ENCODE measurements at regions not wholly inside any gene's neighbourhood (a gene's known extent, or its start where the extent isn't known, plus 50 kb on each side); places are given as distances from the start of the nearest gene placed in this dataset.

- intact Hi-C loops (cut with micrococcal nuclease; ENCODE audit: unreplicated experiment) (no loop called here), in situ Hi-C loops (cut with HindIII; ENCODE audit: extremely low pct_ligation_motif_present, low pct_unique_long_range_greater_than_20kb) (no loop called here)
- no peak for FAIRE-seq
- ChIA-PET CTCF (ENCODE audit: low intra/inter-chr PET ratio, low total read pairs) (no interaction called here), POLR2A (no interaction called here)
- no peak overlapping the region for H2AFZ ChIP-seq (ENCODE audit: low read length)
- BruUV-seq (replicated peaks): no TSS peak
- no peaks in the 10 kb centered on the region for H3K27me3 ChIP-seq (ENCODE audit: control insufficient read depth in 1 of 2, insufficient read depth in 2 of 2, low read length in 2 of 2)
- no peaks in the 10 kb centered on the region for H3K9me3 ChIP-seq (ENCODE audit: low read length)
- TF ChIP-seq CEBPG (CRISPR knock-in tag; IDR thresholded peaks at IDR 0.05) (no peak), MLX (CRISPR knock-in tag; IDR thresholded peaks at IDR 0.05) (no peak)
- 27% methylated on average over 4 of the region's 4 CpGs for WGBS (ENCODE audit: low lambda C conversion rate)
- no peak overlapping the region for H3K27ac ChIP-seq (ENCODE audit: extremely low read length, insufficient read depth, low read length)
- no peak overlapping the region for H3K9ac ChIP-seq (ENCODE audit: insufficient read depth, low read depth, low read length)
- no peak overlapping the region for H3K4me3 ChIP-seq (replicated peaks in 1 of 3; ENCODE audit: insufficient read depth in 1 of 3, low read depth in 2 of 3, low read length in 3 of 3)
- DNase-seq (ENCODE audit: low spot score): no peak
- no peak for ATAC-seq
- H3K4me1 ChIP-seq (ENCODE audit: insufficient read depth, low read length): no peaks in the 10 kb centered on the region
- H3K4me2 ChIP-seq (ENCODE audit: low read depth, low read length): no peak overlapping the region
- H4K20me1 ChIP-seq (ENCODE audit: insufficient read depth, low read length): no peaks in the 10 kb centered on the region
- no peaks in the 10 kb centered on the region for H3K36me3 ChIP-seq (replicated peaks in 1 of 2; ENCODE audit: control insufficient read depth in 1 of 2, insufficient read depth in 2 of 2, low read length in 2 of 2)
- H3K79me2 ChIP-seq (ENCODE audit: insufficient read depth, low read length): no peaks in the 10 kb centered on the region
These were observed 160.9 kb upstream of the DMAC1 start for GRCh38 chr9:7960320-7961050.

DNA sequence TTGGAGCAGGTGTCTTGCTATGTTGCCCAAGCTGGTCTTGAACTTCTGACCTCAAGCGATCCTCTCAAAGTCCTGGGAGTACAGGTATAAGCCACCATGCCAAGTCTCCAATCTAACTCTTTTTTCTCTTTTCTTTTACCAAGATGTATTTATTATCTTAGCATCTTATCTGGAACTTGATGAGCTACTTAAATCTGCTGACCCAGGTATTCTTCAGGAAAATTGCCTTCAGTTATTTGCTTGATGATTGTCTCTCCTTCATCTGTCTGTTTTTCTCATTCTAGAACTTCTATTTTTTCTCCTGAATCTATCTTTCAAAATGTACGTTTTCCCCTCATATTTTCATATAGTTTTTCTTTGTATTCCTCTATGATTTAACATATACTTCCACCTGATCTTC lies 158.2 kb upstream of the DMAC1 start:
- Histone ChIP-seq H3K79me2 (ENCODE audit: insufficient read depth, low read length) (no peaks in the 10 kb centered on the region), H3K9ac (ENCODE audit: insufficient read depth, low read depth, low read length) (no peak overlapping the region), H2AFZ (ENCODE audit: low read length) (no peak overlapping the region), H3K4me1 (ENCODE audit: insufficient read depth, low read length) (no peaks in the 10 kb centered on the region), H3K4me2 (ENCODE audit: low read depth, low read length) (no peak overlapping the region), H3K27me3 (ENCODE audit: control insufficient read depth in 1 of 2, insufficient read depth in 2 of 2, low read length in 2 of 2) (no peaks in the 10 kb centered on the region), H3K9me3 (ENCODE audit: low read length) (no peaks in the 10 kb centered on the region), H3K4me3 (replicated peaks in 1 of 3; ENCODE audit: insufficient read depth in 1 of 3, low read depth in 2 of 3, low read length in 3 of 3) (no peak overlapping the region), H3K36me3 (replicated peaks in 1 of 2; ENCODE audit: control insufficient read depth in 1 of 2, insufficient read depth in 2 of 2, low read length in 2 of 2) (no peaks in the 10 kb centered on the region), H4K20me1 (ENCODE audit: insufficient read depth, low read length) (no peaks in the 10 kb centered on the region), H3K27ac (ENCODE audit: extremely low read length, insufficient read depth, low read length) (no peak overlapping the region)
- TF ChIP-seq MAFF (IDR thresholded peaks at IDR 0.05; ENCODE audit: low read depth, low read length) (0 out of 2 replicates have a peak, but pooled peaks have one; percentile 44), XBP1 (CRISPR knock-in tag; IDR thresholded peaks at IDR 0.05) (no peak), MAFK (conservative IDR thresholded peaks at IDR 0.05 in 1 of 2, IDR thresholded peaks at IDR 0.05 in 1 of 2; ENCODE audit: low read length in 2 of 2) (peak; percentile 19 to 66; a peak in 2 of 4 replicates), ZNF772 (CRISPR knock-in tag; IDR thresholded peaks at IDR 0.05) (no peak)
- FAIRE-seq (no peak), DNase-seq (ENCODE audit: low spot score) (no peak), ATAC-seq (no peak)
- in situ Hi-C loops (cut with HindIII; ENCODE audit: extremely low pct_ligation_motif_present, low pct_unique_long_range_greater_than_20kb): no loop called here
- CTCF ChIA-PET (ENCODE audit: low intra/inter-chr PET ratio, low total read pairs): no interaction called here
- intact Hi-C loops (cut with micrococcal nuclease; ENCODE audit: unreplicated experiment): no loop called here
- BruUV-seq (replicated peaks): no TSS peak
- POLR2A ChIA-PET: no interaction called here
- WGBS (ENCODE audit: low lambda C conversion rate): 0% methylated on average over 2 of the region's 2 CpGs
